Spleen (tissue), 11 donors: ENCODE measurements at regions not wholly inside any gene's neighbourhood (a gene's known extent, or its start where the extent isn't known, plus 50 kb on each side); places are given as distances from the start of the nearest gene placed in this dataset.

Source experiments
- DNase-seq: peaks from one replicate; pipeline ENCODE4 v3.0.0-alpha.2; 2020
- H3K27ac ChIP-seq, 8 donors: fragments of 200-600 bp; sonication (generic) in 7 of 8; 1 replicate in 4 of 8; 2 replicates in 4 of 8; pipeline versions ENCODE4 v1.5.0 to v1.8.0; 2016 to 2021; ENCODE audit warnings: inconsistent platforms in 4 of 8, mild to moderate bottlenecking in 4 of 8, moderate library complexity in 1 of 8
- H3K27me3 ChIP-seq, 7 donors: fragments of 200-600 bp; sonication (generic) in 6 of 7; replicated peaks in 1 of 7; 1 replicate in 4 of 7; 2 replicates in 3 of 7; pipeline versions ENCODE4 v1.5.0 to v1.8.0; 2016 to 2021; ENCODE audit warnings: inconsistent platforms in 3 of 7, mild to moderate bottlenecking in 1 of 7
- H3K36me3 ChIP-seq, 6 donors: fragments of 200-600 bp; sonication (generic) in 5 of 6; 1 replicate in 4 of 6; 2 replicates in 2 of 6; pipeline versions ENCODE4 v1.5.0 to v1.8.0; 2016 to 2021; ENCODE audit warnings: inconsistent platforms in 2 of 6
- H3K4me1 ChIP-seq, 6 donors: fragments of 200-600 bp; sonication (generic) in 5 of 6; 1 replicate in 3 of 6; 2 replicates in 3 of 6; pipeline versions ENCODE4 v1.5.0 to v1.8.0; 2016 to 2021; ENCODE audit warnings: inconsistent platforms in 3 of 6
- H3K4me3 ChIP-seq, 8 donors: fragments of 200-600 bp; sonication (generic) in 7 of 8; 1 replicate in 4 of 8; 2 replicates in 4 of 8; pipeline versions ENCODE4 v1.5.0 to v1.8.0; 2016 to 2021; ENCODE audit warnings: inconsistent platforms in 4 of 8, mild to moderate bottlenecking in 4 of 8, moderate library complexity in 2 of 8
- H3K9me3 ChIP-seq, 8 donors: fragments of 200-600 bp; sonication (generic) in 7 of 8; 1 replicate in 4 of 8; 2 replicates in 4 of 8; pipeline versions ENCODE4 v1.5.0 to v1.8.0; 2016 to 2021; ENCODE audit warnings: inconsistent platforms in 4 of 8
- CTCF ChIP-seq, 11 experiments: fragments of 200-600 bp in 7 of 11; fragments of 450-650 bp in 4 of 11; sonication (generic) in 4 of 11; IDR thresholded peaks in 8 of 11; conservative IDR thresholded peaks in 3 of 11; 1 replicate in 7 of 11; 2 replicates in 4 of 11; pipeline versions ENCODE4 v1.4.0 to v1.8.0; 2016 to 2021; ENCODE audit warnings: antibody characterized with exemption in 11 of 11, inconsistent platforms in 4 of 11, mild to moderate bottlenecking in 1 of 11
- POLR2A ChIP-seq, 3 donors: fragments of 450-650 bp; IDR thresholded peaks; one replicate each; pipeline ENCODE4 v1.5.1; 2017; ENCODE audit warnings: antibody characterized with exemption in 3 of 3, mild to moderate bottlenecking in 1 of 3
- POLR2AphosphoS5 ChIP-seq, 3 donors: sonication (generic); formaldehyde crosslinking; IDR thresholded peaks; one replicate each; pipeline ENCODE4 v1.5.1; 2017; ENCODE audit warnings: antibody characterized with exemption in 3 of 3
- WGBS, 5 donors: extraction: QIAGEN DNeasy Blood & Tissue Kit in 3 of 5; methylation state at CpG; one replicate each; pipeline versions ENCODE4 v1.1.5 to v1.1.7; 2013 to 2018; 5-methylcytosine and 5-hydroxymethylcytosine counted together
- intact Hi-C: fragments of 100-400 bp; cut with DNase I; formaldehyde crosslinking; loops from one replicate; pipeline ENCODE4 v1.15.0; 2023; ENCODE audit warnings: low total_unique reads
- donor health status: healthy with polysubstance abuse.
- donor health status: DM: no; HTN: no; CAD: no; lungs with moderate emphysema.
- donor health status: DM: no; HTN: no; CAD: no.
- donor health status: Bipolar disorder and iron deficiency.
- donor health status: healthy.
- donor health status: DM: no; HTN: no; CAD: no.
- donor health status: DM: yes; HTN: yes; CAD: no.

GRCh38 chrX:96432647-96433046, 252.0 kb upstream of the DIAPH2 start:
- Histone ChIP-seq H3K9me3 (no peaks in the 10 kb centered on the region), H3K4me3 (no peak overlapping the region), H3K4me1 (no peaks in the 10 kb centered on the region), H3K27ac (no peak overlapping the region), H3K27me3 (peaks cover 0 to 11% (median 0%) of the 10 kb centered on the region in 7 donors), H3K36me3 (no peaks in the 10 kb centered on the region)
- DNase-seq = no peak
- intact Hi-C loops = no loop called here
- no peak for TF ChIP-seq POLR2AphosphoS5 (IDR thresholded peaks at IDR 0.05)
- no peak for TF ChIP-seq CTCF (IDR thresholded peaks at IDR 0.05 in 8 of 11, conservative IDR thresholded peaks at IDR 0.05 in 3 of 11)
- no peak for TF ChIP-seq POLR2A (IDR thresholded peaks at IDR 0.05)
- WGBS, 5 donors = 72 to 93% (median 83%) methylated on average over 1 of the region's 1 CpG

GRCh38 chrX:96433409-96434077, 251.1 kb upstream of the DIAPH2 start:
- H3K4me1 ChIP-seq = no peaks in the 10 kb centered on the region
- no peak overlapping the region for H3K27ac ChIP-seq
- no peaks in the 10 kb centered on the region for H3K36me3 ChIP-seq
- H3K27me3 ChIP-seq = peaks cover 0 to 11% (median 0%) of the 10 kb centered on the region in 7 donors
- H3K4me3 ChIP-seq = no peak overlapping the region
- intact Hi-C loops = no loop called here
- TF ChIP-seq POLR2AphosphoS5 (IDR thresholded peaks at IDR 0.05) = no peak
- TF ChIP-seq POLR2A (IDR thresholded peaks at IDR 0.05) = no peak
- TF ChIP-seq CTCF (IDR thresholded peaks at IDR 0.05 in 8 of 11, conservative IDR thresholded peaks at IDR 0.05 in 3 of 11) = no peak
- H3K9me3 ChIP-seq = no peaks in the 10 kb centered on the region
- DNase-seq = no peak
- WGBS, 5 donors = 42 to 73% (median 62%) methylated on average over 2 of the region's 2 CpGs

- DNase-seq = no peak
- TF ChIP-seq POLR2A (IDR thresholded peaks at IDR 0.05) (no peak), CTCF (IDR thresholded peaks at IDR 0.05 in 8 of 11, conservative IDR thresholded peaks at IDR 0.05 in 3 of 11) (no peak), POLR2AphosphoS5 (IDR thresholded peaks at IDR 0.05) (no peak)
- Histone ChIP-seq H3K4me3 (no peak overlapping the region), H3K27ac (no peak overlapping the region), H3K27me3 (no peaks in the 10 kb centered on the region), H3K9me3 (no peaks in the 10 kb centered on the region), H3K36me3 (no peaks in the 10 kb centered on the region), H3K4me1 (no peaks in the 10 kb centered on the region)
- intact Hi-C loops = no loop called here
- WGBS, 5 donors = 78 to 87% (median 82%) methylated on average over 2 of the region's 2 CpGs
Observed at GRCh38 chrX:96435378-96436035, 249.1 kb upstream of the DIAPH2 start.

- H3K36me3 ChIP-seq = no peaks in the 10 kb centered on the region
- intact Hi-C loops = no loop called here
- H3K27me3 ChIP-seq = no peaks in the 10 kb centered on the region
Observed at GRCh38 chrX:96436105-96436504, 248.5 kb upstream of the DIAPH2 start.

More at GRCh38 chrX:96436105-96436504, 248.5 kb upstream of the DIAPH2 start:
- no peak for TF ChIP-seq CTCF (IDR thresholded peaks at IDR 0.05 in 8 of 11, conservative IDR thresholded peaks at IDR 0.05 in 3 of 11)
- no peaks in the 10 kb centered on the region for H3K4me1 ChIP-seq
- no peak for DNase-seq
- no peak overlapping the region for H3K4me3 ChIP-seq
- no peak overlapping the region for H3K27ac ChIP-seq
- no peaks in the 10 kb centered on the region for H3K9me3 ChIP-seq
- WGBS, 5 donors = 46 to 73% (median 68%) methylated on average over 3 of the region's 3 CpGs
